PC-9 (cell line): ENCODE measurements at regions not wholly inside any gene's neighbourhood (a gene's known extent, or its start where the extent isn't known, plus 50 kb on each side); places are given as distances from the start of the nearest gene placed in this dataset.

ENCODE experiments used
- EZH2 ChIP-seq: fragments of 200-600 bp; sonication (generic); IDR thresholded peaks from 2 replicates; pipeline ENCODE4 v1.8.0; 2017; ENCODE audit warnings: antibody characterized with exemption, low read depth
- TF ChIP-seq, protein P1 (sequence below): fragments of 200-600 bp; sonication (generic); conservative IDR thresholded peaks from 2 replicates; pipeline ENCODE4 v1.6.1; 2017; ENCODE audit warnings: mixed run types, antibody characterized with exemption, mild to moderate bottlenecking, moderate library complexity

- TF ChIP-seq, protein P1, sequence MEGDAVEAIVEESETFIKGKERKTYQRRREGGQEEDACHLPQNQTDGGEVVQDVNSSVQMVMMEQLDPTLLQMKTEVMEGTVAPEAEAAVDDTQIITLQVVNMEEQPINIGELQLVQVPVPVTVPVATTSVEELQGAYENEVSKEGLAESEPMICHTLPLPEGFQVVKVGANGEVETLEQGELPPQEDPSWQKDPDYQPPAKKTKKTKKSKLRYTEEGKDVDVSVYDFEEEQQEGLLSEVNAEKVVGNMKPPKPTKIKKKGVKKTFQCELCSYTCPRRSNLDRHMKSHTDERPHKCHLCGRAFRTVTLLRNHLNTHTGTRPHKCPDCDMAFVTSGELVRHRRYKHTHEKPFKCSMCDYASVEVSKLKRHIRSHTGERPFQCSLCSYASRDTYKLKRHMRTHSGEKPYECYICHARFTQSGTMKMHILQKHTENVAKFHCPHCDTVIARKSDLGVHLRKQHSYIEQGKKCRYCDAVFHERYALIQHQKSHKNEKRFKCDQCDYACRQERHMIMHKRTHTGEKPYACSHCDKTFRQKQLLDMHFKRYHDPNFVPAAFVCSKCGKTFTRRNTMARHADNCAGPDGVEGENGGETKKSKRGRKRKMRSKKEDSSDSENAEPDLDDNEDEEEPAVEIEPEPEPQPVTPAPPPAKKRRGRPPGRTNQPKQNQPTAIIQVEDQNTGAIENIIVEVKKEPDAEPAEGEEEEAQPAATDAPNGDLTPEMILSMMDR: no peak
- TF ChIP-seq EZH2: no peak
Measured at GRCh38 chr14:30235485-30235884, 307.8 kb upstream of the PRKD1 start.
